ENCODE measurements at regions not wholly inside any gene's neighbourhood (a gene's known extent, or its start where the extent isn't known, plus 50 kb on each side); places are given as distances from the start of the nearest gene placed in this dataset.

DNA sequence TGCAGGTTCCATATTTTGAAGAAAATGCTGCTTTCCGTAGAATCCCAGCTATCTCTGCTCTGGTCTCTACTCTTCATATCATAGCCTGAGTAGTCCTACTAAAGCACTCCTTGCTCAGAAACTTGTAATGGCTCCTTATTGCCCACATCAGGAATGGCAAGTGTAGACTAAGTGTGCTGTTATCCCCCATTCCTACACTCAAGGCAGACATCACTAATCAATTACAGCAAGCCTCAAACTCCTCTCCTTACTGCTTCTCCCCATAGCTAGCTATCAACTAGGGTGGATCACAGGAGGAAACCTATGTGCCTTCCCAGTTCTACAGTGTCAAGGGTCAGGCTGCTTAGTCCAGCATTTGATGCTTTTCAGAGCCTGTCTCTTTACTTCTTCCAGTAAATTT lies 163.4 kb downstream of the HAPSTR1 start:
- ATAC-seq, result no peak

DNA sequence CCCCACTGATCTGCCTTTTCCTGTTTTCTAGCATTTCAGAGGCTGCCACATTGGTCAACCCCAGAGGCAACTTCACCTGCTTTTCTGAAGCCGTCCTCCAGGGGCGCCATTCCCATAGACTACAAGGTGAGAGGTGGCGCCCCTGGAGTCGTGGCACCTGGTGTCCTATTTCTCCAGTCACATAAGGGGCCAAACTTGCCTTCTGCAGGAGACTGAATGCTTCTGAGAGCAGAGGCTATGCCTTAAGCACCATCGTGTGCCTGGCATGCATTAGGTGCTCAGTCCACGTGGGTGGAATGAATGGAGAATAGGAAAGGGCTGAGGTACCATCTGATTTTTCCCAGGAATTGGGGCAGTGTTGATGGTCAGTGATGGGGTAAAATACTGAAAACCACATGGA lies 164.8 kb downstream of the HAPSTR1 start:
- no peaks in the 10 kb centered on the region for H3K9me3 Mint-ChIP-seq (ENCODE audit: low read depth)
- ATAC-seq (no peak), DNase-seq (peak; percentile 73)
- ChIA-PET CTCF (interaction anchor here (0.6 to 1.4 kb wide), 6 partner anchors 8 to 1138 kb away, joined by 3 to 9 read pairs (median 3); no protein-coding TSS in a partner anchor), POLR2A (no interaction called here)
- intact Hi-C loops (cut with DNase I, micrococcal nuclease), result no loop called here
- H3K27ac Mint-ChIP-seq, result no peak overlapping the region
- H3K27me3 Mint-ChIP-seq, result peaks cover 31% of the 10 kb centered on the region
- H3K4me3 Mint-ChIP-seq, result no peak overlapping the region
- H3K4me1 Mint-ChIP-seq, result no peaks in the 10 kb centered on the region
- H3K36me3 Mint-ChIP-seq (ENCODE audit: low read depth), result no peaks in the 10 kb centered on the region

More for the DNA sequence above, 163.4 kb downstream of the HAPSTR1 start:
- DNase-seq, result no peak
- H3K4me3 Mint-ChIP-seq, result no peak overlapping the region
- H3K4me1 Mint-ChIP-seq, result no peaks in the 10 kb centered on the region
- peaks cover 29% of the 10 kb centered on the region for H3K27me3 Mint-ChIP-seq
- no peaks in the 10 kb centered on the region for H3K36me3 Mint-ChIP-seq (ENCODE audit: low read depth)
- no peaks in the 10 kb centered on the region for H3K9me3 Mint-ChIP-seq (ENCODE audit: low read depth)
- CTCF ChIA-PET, result interaction anchor here (1.0 to 1.4 kb wide), 3 partner anchors 10 to 42 kb away, joined by 3 to 9 read pairs (median 5); no protein-coding TSS in a partner anchor
- POLR2A ChIA-PET, result no interaction called here
- intact Hi-C loops (cut with DNase I, micrococcal nuclease), result no loop called here
- H3K27ac Mint-ChIP-seq, result no peak overlapping the region

DNA sequence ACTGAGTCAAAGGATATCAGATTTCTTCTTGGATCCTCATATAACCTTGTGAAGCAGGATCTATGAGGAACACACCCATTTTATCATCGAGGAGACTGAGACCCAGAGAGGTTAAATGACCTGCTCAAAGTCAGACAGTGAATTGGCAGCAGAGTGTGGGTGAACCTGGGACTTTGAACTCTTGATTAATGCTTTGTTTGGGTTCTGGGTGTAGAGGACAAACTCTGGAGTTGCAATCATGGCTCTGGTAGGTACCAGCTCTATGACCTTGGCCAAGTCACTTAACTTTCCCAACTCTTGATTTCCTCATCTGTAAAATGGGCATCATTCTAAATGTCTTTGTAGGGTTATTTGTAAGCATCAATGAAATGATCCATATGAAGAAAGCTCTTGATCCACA lies 166.4 kb downstream of the HAPSTR1 start:
- Mint-ChIP-seq H3K9me3 (ENCODE audit: low read depth) (no peaks in the 10 kb centered on the region), H3K27ac (no peak overlapping the region), H3K36me3 (ENCODE audit: low read depth) (no peaks in the 10 kb centered on the region), H3K4me1 (no peaks in the 10 kb centered on the region), H3K4me3 (no peak overlapping the region), H3K27me3 (peaks cover 24% of the 10 kb centered on the region)
- intact Hi-C loops (cut with DNase I, micrococcal nuclease), result loop anchor here in 1 of 2 experiments (1.0 kb wide), 1 partner anchor 923 kb away; no protein-coding TSS in a partner anchor
- no peak for ATAC-seq
- ChIA-PET CTCF (interaction anchor here (0.7 to 2.3 kb wide), 5 partner anchors 20 to 923 kb away, joined by 3 to 7 read pairs (median 4); no protein-coding TSS in a partner anchor), POLR2A (interaction anchor here (0.6 kb wide), 1 partner anchor 114 kb away, joined by 3 read pairs; no protein-coding TSS in a partner anchor)
- no peak for DNase-seq

DNA sequence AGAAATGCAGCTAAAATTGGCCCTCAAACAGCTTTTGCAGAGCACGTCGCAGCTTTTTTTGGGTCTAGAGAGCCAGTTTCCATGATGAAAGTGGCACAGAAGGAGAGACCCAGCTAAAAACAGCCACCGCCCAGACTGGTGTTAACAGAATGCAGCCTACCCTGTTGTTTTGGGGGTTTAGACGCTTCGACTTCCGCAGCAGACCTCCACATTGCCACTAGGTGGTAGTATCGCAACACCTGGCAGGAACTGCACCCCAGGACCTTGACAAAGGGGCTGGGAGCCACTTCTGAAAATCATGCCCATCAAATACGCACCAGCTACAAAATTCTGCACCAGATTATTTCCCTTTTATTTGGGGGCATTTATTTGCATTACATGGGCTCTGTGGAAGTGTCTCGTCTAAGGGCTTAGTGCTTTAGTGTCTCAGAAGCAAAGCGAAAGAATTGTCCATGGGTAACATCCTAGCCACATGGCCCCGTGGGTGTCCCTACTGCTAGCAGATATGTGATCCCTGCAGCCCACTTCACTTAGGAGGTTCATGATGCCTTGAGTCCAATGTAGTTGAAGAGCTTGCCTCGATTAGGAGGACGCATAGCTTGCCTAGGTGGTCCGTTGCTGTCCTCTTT lies 167.1 kb downstream of the HAPSTR1 start:
- ChIA-PET CTCF (interaction anchor here (0.7 to 2.3 kb wide), 8 partner anchors 11 to 922 kb away, joined by 3 to 9 read pairs (median 4); no protein-coding TSS in a partner anchor), POLR2A (no interaction called here)
- Mint-ChIP-seq H3K27ac (no peak overlapping the region), H3K36me3 (ENCODE audit: low read depth) (no peaks in the 10 kb centered on the region), H3K9me3 (ENCODE audit: low read depth) (no peaks in the 10 kb centered on the region), H3K4me1 (no peaks in the 10 kb centered on the region), H3K27me3 (peaks cover 24% of the 10 kb centered on the region), H3K4me3 (no peak overlapping the region)
- DNase-seq (peak; percentile 62), ATAC-seq (peak; percentile 53)
- intact Hi-C loops (cut with DNase I, micrococcal nuclease), result loop anchor here in 1 of 2 experiments (1.0 kb wide), 1 partner anchor 923 kb away; no protein-coding TSS in a partner anchor

DNA sequence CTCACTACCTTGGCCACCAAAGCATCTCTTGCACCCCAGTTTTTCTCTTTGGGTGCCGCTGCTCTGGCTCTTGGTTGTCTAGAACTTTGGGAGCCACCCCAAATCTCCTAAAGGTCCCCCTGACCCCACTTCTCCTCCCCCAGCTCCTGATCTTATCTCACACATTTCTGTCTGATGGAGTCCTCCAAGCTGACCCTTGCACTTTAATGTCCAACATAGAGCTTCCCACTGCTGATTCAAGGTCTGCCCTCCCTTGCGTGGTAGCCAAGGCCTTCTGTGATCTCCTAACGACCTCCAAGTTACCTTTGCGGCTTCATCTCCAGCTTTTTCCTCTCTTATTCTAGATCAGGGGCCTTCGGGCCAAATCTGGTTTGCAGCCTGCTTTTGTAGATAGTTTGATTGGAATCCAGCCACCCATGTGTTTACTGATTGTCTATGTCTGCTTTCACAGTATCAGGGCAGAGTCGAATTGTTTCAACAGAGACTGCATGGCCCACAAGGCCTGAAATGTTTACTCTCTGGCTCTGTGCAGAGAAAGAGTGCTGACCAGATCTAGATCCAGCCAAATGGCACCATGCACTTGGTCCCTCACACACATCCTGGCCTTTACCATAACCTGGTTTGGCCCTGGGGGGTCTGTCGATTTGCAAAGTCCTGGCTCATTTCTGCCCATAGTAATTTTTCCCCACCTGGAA lies 168.6 kb downstream of the HAPSTR1 start:
- H3K27me3 Mint-ChIP-seq, result peaks cover 22% of the 10 kb centered on the region
- H3K27ac Mint-ChIP-seq, result no peak overlapping the region
- intact Hi-C loops (cut with DNase I, micrococcal nuclease), result no loop called here
- ChIA-PET POLR2A (no interaction called here), CTCF (interaction anchor here (0.6 to 1.9 kb wide), 3 partner anchors 12 to 942 kb away, joined by 3 to 9 read pairs (median 4); no protein-coding TSS in a partner anchor)
- H3K4me3 Mint-ChIP-seq, result no peak overlapping the region
- no peak for ATAC-seq
- DNase-seq, result no peak
- H3K9me3 Mint-ChIP-seq (ENCODE audit: low read depth), result no peaks in the 10 kb centered on the region
- H3K36me3 Mint-ChIP-seq (ENCODE audit: low read depth), result no peaks in the 10 kb centered on the region
- H3K4me1 Mint-ChIP-seq, result no peaks in the 10 kb centered on the region

DNA sequence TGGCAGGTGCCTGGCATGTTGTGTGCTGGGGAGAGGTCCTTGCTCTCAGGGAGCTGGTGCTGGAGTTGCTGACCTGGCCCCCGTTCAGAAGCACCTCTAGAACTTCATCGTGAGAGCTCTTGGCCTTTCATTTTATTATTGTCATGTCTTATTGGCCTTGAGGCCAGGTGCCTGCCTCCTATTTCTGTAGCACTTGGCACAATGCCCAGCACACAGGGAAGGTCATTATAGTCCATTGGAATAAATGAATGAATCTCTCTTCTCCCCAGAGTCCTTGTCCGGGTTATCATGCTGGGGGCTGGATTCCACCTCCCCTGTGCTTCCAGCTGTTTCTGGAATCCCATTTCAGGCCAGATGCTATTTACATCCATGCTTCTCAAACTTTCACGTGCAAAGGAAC lies 169.2 kb downstream of the HAPSTR1 start:
- intact Hi-C loops (cut with DNase I, micrococcal nuclease), result no loop called here
- no peak overlapping the region for H3K27ac Mint-ChIP-seq
- ChIA-PET POLR2A (no interaction called here), CTCF (interaction anchor here (0.6 kb wide), 2 partner anchors 159 to 942 kb away, joined by 3 read pairs; no protein-coding TSS in a partner anchor)
- no peaks in the 10 kb centered on the region for H3K36me3 Mint-ChIP-seq (ENCODE audit: low read depth)
- ATAC-seq (no peak), DNase-seq (no peak)
- no peak overlapping the region for H3K4me3 Mint-ChIP-seq
- H3K9me3 Mint-ChIP-seq (ENCODE audit: low read depth), result no peaks in the 10 kb centered on the region
- H3K4me1 Mint-ChIP-seq, result no peaks in the 10 kb centered on the region
- peaks cover 25% of the 10 kb centered on the region for H3K27me3 Mint-ChIP-seq

DNA sequence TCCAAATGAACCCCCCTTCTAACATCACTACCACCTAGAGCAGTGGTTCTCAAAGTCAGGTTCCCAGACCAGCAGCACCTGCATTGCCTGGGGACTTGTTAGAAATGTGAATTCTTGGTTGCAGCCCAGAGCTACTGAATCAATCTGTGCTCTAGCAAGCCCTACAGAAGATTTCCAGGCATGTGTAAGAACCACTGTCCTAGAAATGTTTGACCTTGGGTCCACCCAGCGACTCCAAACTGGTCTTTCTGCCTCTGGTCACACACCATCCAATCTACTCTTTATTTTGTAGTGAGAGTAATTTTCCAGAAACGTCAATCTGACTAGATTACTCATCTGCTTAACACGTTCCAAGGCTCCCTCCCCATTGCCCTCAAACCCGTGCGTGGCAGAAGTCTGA lies 169.9 kb downstream of the HAPSTR1 start:
- POLR2A ChIA-PET, result no interaction called here
- intact Hi-C loops (cut with DNase I, micrococcal nuclease), result no loop called here

DNA sequence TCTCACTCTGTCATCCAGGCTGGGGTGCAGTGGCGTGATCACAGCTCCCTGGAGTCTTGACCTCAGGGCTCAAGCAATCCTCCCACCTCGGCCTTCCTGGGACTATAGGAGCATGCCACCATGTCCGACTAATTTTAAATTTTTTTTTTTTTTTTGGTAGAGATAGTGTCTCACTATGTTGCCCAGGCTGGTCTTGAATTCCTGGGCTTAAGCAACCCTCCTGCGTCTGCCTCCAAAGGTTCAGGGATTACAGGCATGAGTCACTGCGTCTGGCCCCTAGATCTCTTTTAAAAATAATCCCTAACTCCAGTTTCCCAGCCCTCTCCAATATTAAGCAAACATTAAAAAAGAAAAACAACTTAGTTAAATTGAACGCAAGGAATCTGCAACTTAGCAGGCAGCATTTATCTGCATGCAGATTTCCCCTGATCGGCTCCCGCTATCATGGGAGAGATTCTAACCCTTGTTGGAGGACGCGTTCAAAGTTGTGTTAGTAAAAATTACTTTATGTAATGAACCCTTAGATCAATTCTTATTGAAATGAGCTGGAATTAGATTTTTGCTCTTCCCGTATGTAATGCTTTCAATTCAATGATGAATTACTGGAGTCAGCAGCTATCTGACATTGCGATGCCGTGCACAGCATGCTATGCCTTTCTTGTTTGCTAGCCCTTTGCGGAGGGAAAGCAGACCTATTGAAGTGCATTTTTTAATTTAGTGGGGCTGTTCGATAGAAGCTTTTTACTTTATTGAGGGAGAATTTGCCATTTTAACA lies 171.7 kb downstream of the HAPSTR1 start:
- Mint-ChIP-seq H3K27me3 (peaks cover 20% of the 10 kb centered on the region), H3K9me3 (ENCODE audit: low read depth) (no peaks in the 10 kb centered on the region), H3K4me1 (no peaks in the 10 kb centered on the region), H3K4me3 (no peak overlapping the region), H3K36me3 (ENCODE audit: low read depth) (no peaks in the 10 kb centered on the region), H3K27ac (no peak overlapping the region)
- ChIA-PET POLR2A (no interaction called here), CTCF (no interaction called here)
- DNase-seq (no peak), ATAC-seq (no peak)
- intact Hi-C loops (cut with DNase I, micrococcal nuclease), result no loop called here

More for the DNA sequence above, 169.9 kb downstream of the HAPSTR1 start:
- Mint-ChIP-seq H3K27me3 (peaks cover 22% of the 10 kb centered on the region), H3K36me3 (ENCODE audit: low read depth) (no peaks in the 10 kb centered on the region), H3K27ac (no peak overlapping the region), H3K4me3 (no peak overlapping the region), H3K9me3 (ENCODE audit: low read depth) (no peaks in the 10 kb centered on the region), H3K4me1 (no peaks in the 10 kb centered on the region)
- CTCF ChIA-PET, result interaction anchor here (0.6 kb wide), 1 partner anchor 159 kb away, joined by 3 read pairs; no protein-coding TSS in a partner anchor
- no peak for DNase-seq
- ATAC-seq, result no peak

DNA sequence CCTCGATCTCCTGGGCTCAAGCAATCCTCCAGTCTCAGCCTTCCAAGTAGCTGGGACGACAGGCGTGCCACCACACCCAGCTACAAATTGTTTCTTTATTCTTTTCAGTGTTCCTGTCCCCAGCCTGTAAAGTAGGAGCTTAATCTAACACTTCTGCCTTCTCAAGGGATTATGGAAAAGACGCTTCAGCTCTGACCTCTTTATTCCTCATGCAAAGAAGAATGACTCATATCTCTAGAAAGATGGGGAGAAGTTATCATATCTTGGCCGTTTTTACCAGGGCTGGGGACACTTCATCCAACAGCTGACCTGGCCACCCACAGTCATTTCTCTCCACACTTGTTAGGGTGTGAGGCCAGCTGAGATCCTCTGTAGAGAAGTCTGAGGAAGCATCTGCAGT lies 172.6 kb downstream of the HAPSTR1 start:
- Mint-ChIP-seq H3K36me3 (ENCODE audit: low read depth) (no peaks in the 10 kb centered on the region), H3K4me1 (no peaks in the 10 kb centered on the region), H3K4me3 (no peak overlapping the region), H3K27me3 (peaks cover 20% of the 10 kb centered on the region), H3K27ac (no peak overlapping the region), H3K9me3 (ENCODE audit: low read depth) (no peaks in the 10 kb centered on the region)
- POLR2A ChIA-PET, result no interaction called here
- intact Hi-C loops (cut with DNase I, micrococcal nuclease), result no loop called here
- CTCF ChIA-PET, result interaction anchor here (2.1 kb wide), 1 partner anchor 9 kb away, joined by 9 read pairs; no protein-coding TSS in a partner anchor
- DNase-seq (no peak), ATAC-seq (no peak)

DNA sequence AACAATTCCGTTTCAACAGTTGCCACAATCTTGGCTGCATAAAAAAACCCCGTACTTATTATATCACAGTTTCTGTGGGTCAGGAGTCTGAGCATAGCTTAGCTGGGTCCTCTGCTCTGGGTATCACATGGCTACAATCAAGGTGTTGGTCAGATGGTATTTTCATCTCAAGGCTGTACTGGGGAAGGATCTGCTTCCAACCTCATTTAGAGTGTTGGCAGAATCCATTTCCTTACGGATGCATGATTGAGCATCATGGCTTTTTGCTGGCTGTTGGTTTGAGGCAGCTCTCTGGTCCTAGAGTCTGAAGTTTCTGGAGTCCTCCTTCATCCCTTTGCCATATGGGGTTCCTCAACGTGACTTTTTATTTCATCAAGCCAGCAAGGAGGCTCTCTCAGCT lies 177.0 kb downstream of the HAPSTR1 start:
- DNase-seq (no peak), ATAC-seq (no peak)
- Mint-ChIP-seq H3K27ac (no peak overlapping the region), H3K9me3 (ENCODE audit: low read depth) (no peaks in the 10 kb centered on the region), H3K27me3 (peaks cover 28% of the 10 kb centered on the region), H3K36me3 (ENCODE audit: low read depth) (no peaks in the 10 kb centered on the region), H3K4me3 (no peak overlapping the region), H3K4me1 (no peaks in the 10 kb centered on the region)
- POLR2A ChIA-PET, result no interaction called here
- CTCF ChIA-PET, result no interaction called here
- intact Hi-C loops (cut with DNase I, micrococcal nuclease), result no loop called here

DNA sequence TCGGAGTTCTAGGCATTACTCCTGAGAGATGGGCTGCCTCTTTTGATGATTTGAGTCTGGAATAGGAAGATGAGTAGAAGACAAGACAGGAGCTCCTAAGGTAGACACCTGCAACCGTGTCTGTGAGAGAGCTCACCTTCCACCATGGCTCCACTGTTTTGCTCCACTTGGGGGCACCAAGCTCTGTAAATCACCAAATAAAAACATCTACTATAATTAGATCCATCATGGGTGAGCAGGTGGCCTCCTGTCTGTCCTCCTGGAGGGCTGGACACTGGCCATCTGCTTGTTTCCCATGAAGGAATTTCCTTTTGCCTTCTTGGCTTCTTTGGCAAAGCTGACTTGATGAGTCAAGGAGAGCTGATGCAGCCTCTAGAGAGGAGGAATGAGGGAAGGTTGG lies 179.0 kb downstream of the HAPSTR1 start:
- ChIA-PET CTCF (interaction anchor here (1.0 kb wide), 1 partner anchor 11 kb away, joined by 3 read pairs; no protein-coding TSS in a partner anchor), POLR2A (no interaction called here)
- Mint-ChIP-seq H3K36me3 (ENCODE audit: low read depth) (no peaks in the 10 kb centered on the region), H3K4me3 (no peak overlapping the region), H3K27ac (no peak overlapping the region), H3K9me3 (ENCODE audit: low read depth) (no peaks in the 10 kb centered on the region), H3K4me1 (no peaks in the 10 kb centered on the region), H3K27me3 (peaks cover 27% of the 10 kb centered on the region)
- ATAC-seq (no peak), DNase-seq (no peak)
- intact Hi-C loops (cut with DNase I, micrococcal nuclease), result no loop called here

All from activated CD4-positive, alpha-beta T cell treated with anti-CD3 and anti-CD28 coated beads for 36 hours (primary cell).